Endothelial cell of umbilical vein (primary cell): ENCODE measurements at regions not wholly inside any gene's neighbourhood (a gene's known extent, or its start where the extent isn't known, plus 50 kb on each side); places are given as distances from the start of the nearest gene placed in this dataset.

Experiments
- BruUV-seq: library from RNA; stranded (reverse); fragments of 400-500 nt; replicated peaks from 2 replicates; lab custom pipeline; 2021; lab: Mats Ljungman, UMichigan
- CTCF ChIA-PET: fragments of 300-600, 350-600 bp; sonication (Branson Sonifier 250); formaldehyde crosslinking; loops from one replicate; lab custom pipeline; 2021; ENCODE audit warnings: antibody characterized with exemption, inconsistent platforms; lab: Charles Lee
- POLR2A ChIA-PET: fragments of 300-600, 350-600 bp; sonication (Branson Sonifier 250); formaldehyde crosslinking; loops from one replicate; lab custom pipeline; 2021; ENCODE audit warnings: antibody characterized with exemption, inconsistent platforms; lab: Charles Lee
- DNase-seq: peaks from one replicate; pipeline ENCODE4 v3.0.0-alpha.2; 2011; ENCODE audit warnings: low read depth, low spot score
- FAIRE-seq: peaks from 2 replicates; lab custom pipeline; 2011; peaks lifted over from hg19 to GRCh38; lab: Jason Lieb, UNC
- H2AFZ ChIP-seq: 2 replicates; pipeline ENCODE4 v1.6.0; 2012; ENCODE audit warnings: low read depth, low read length, control low read depth, inconsistent platforms
- H3K27ac ChIP-seq: 2 replicates; pipeline ENCODE4 v1.5.1; 2011; ENCODE audit warnings: low read depth, mild to moderate bottlenecking, control low read depth, low read length, moderate library complexity; ENCODE audit not compliant: insufficient read depth
- H3K27me3 ChIP-seq, 2 experiments: 2 replicates each; pipeline versions ENCODE4 v1.6.0 to v1.6.1; 2011; ENCODE audit warnings: low read length in 2 of 2, mixed read lengths in 1 of 2; ENCODE audit not compliant: control insufficient read depth in 2 of 2, insufficient read depth in 2 of 2
- H3K36me3 ChIP-seq, 2 experiments: 2 replicates in 1 of 2; 3 replicates in 1 of 2; pipeline ENCODE4 v1.5.1; 2011; ENCODE audit warnings: low read length in 2 of 2, mild to moderate bottlenecking in 1 of 2, moderate library complexity in 1 of 2; ENCODE audit not compliant: control insufficient read depth in 2 of 2, insufficient read depth in 2 of 2; ENCODE audit errors: extremely low read depth in 1 of 2
- H3K4me1 ChIP-seq: 3 replicates; pipeline ENCODE4 v1.5.1; 2011; ENCODE audit warnings: mild to moderate bottlenecking, low read length; ENCODE audit not compliant: control insufficient read depth, insufficient read depth; ENCODE audit errors: extremely low read depth
- H3K4me2 ChIP-seq: 2 replicates; pipeline ENCODE4 v1.6.1; 2011; ENCODE audit warnings: low read length, control low read depth, mixed read lengths; ENCODE audit not compliant: insufficient read depth
- H3K4me3 ChIP-seq, 3 experiments: fragments of 200-600 bp in 1 of 3; sonication (generic), shearing (Covaris generic) in 1 of 3; replicated peaks in 1 of 3; 2 replicates each; pipeline ENCODE4 v1.5.1; 2011 to 2016; ENCODE audit warnings: control low read depth in 3 of 3, low read length in 3 of 3, mild to moderate bottlenecking in 2 of 3, inconsistent platforms in 1 of 3, low read depth in 1 of 3, moderate library complexity in 1 of 3; ENCODE audit not compliant: insufficient read depth in 1 of 3
- H3K79me2 ChIP-seq: 2 replicates; pipeline ENCODE4 v1.6.0; 2012; ENCODE audit warnings: low read length, inconsistent platforms; ENCODE audit not compliant: control insufficient read depth, insufficient read depth
- H3K9ac ChIP-seq: replicated peaks from 2 replicates; pipeline ENCODE3; 2011; ENCODE audit warnings: low read length, control low read depth; ENCODE audit not compliant: insufficient read depth; ENCODE audit errors: extremely low read depth
- H3K9me1 ChIP-seq: replicated peaks from 3 replicates; pipeline ENCODE4 v1.6.0; 2011; ENCODE audit warnings: mild to moderate bottlenecking, low read length; ENCODE audit not compliant: control insufficient read depth, insufficient read depth; ENCODE audit errors: extremely low read depth
- H3K9me3 ChIP-seq: replicated peaks from 2 replicates; pipeline ENCODE4 v1.5.1; 2012; ENCODE audit warnings: low read length, inconsistent platforms; ENCODE audit not compliant: control insufficient read depth, insufficient read depth
- H4K20me1 ChIP-seq: replicated peaks from 2 replicates; pipeline ENCODE3; 2011; ENCODE audit warnings: mild to moderate bottlenecking, low read length; ENCODE audit not compliant: control insufficient read depth, insufficient read depth; ENCODE audit errors: extremely low read depth
- CTCF ChIP-seq, 2 donors: IDR thresholded peaks; 1 replicate in 1 of 2; 2 replicates in 1 of 2; pipeline ENCODE4 v1.5.1; 2011; ENCODE audit warnings: low read length in 2 of 2, mild to moderate bottlenecking in 2 of 2, moderate library complexity in 2 of 2, control low read depth in 1 of 2, inconsistent platforms in 1 of 2, low read depth in 1 of 2; ENCODE audit not compliant: insufficient read depth in 1 of 2; ENCODE audit errors: extremely low read depth in 1 of 2
- FOS ChIP-seq: IDR thresholded peaks from 2 replicates; pipeline ENCODE4 v1.6.1; 2011; ENCODE audit warnings: mild to moderate bottlenecking, low read length, moderate library complexity, borderline replicate concordance; ENCODE audit not compliant: insufficient read depth
- GATA2 ChIP-seq: IDR thresholded peaks from 2 replicates; pipeline ENCODE4 v1.7.0; 2011; ENCODE audit warnings: low read depth, mild to moderate bottlenecking, moderate library complexity, mixed read lengths, low read length; ENCODE audit not compliant: insufficient read length, insufficient read depth
- MAX ChIP-seq: IDR thresholded peaks from 2 replicates; pipeline ENCODE4 v1.6.1; 2011; ENCODE audit not compliant: insufficient read depth, insufficient read length
- MYC ChIP-seq: IDR thresholded peaks from one replicate; pipeline ENCODE4 v1.6.1; 2011; ENCODE audit warnings: mild to moderate bottlenecking, low read depth, low read length
- dilution Hi-C: fragments of 300-500 bp; cut with MboI; formaldehyde crosslinking; loops from one replicate; pipeline ENCODE4 v1.15.0; 2019; ENCODE audit warnings: low sequenced_read_pairs; ENCODE audit not compliant: extremely low pct_ligation_motif_present
- intact Hi-C: fragments of 100-400 bp; cut with micrococcal nuclease; formaldehyde crosslinking; loops from one replicate; pipeline ENCODE4 v1.10.0; 2022

- ChIA-PET POLR2A (no interaction called here), CTCF (interaction anchor here (1.0 to 1.4 kb wide), 6 partner anchors 10 to 333 kb away, joined by 3 to 8 read pairs (median 6); no protein-coding TSS in a partner anchor)
- H3K4me1 ChIP-seq: no peaks in the 10 kb centered on the region
- no peaks in the 10 kb centered on the region for H4K20me1 ChIP-seq
- H3K9me3 ChIP-seq: no peaks in the 10 kb centered on the region
- H2AFZ ChIP-seq: no peak overlapping the region
- FAIRE-seq: no peak
- no peaks in the 10 kb centered on the region for H3K9me1 ChIP-seq
- no TSS peak for BruUV-seq
- H3K36me3 ChIP-seq: no peaks in the 10 kb centered on the region
- TF ChIP-seq MYC (no peak), CTCF (IDR thresholded peaks at IDR 0.05; ENCODE audit: extremely low read depth in 1 of 2, insufficient read depth in 1 of 2, low read depth in 1 of 2, low read length in 2 of 2) (no peak), MAX (no peak), FOS (no peak), GATA2 (no peak)
- no peak for DNase-seq
- H3K27ac ChIP-seq: no peak overlapping the region
- no peak overlapping the region for H3K4me3 ChIP-seq
- no peak overlapping the region for H3K4me2 ChIP-seq
- dilution Hi-C loops (no loop called here), intact Hi-C loops (no loop called here)
- H3K27me3 ChIP-seq: no peaks in the 10 kb centered on the region
- no peak overlapping the region for H3K9ac ChIP-seq
- no peaks in the 10 kb centered on the region for H3K79me2 ChIP-seq
Measured at GRCh38 chr3:168544097-168544957, 448.6 kb upstream of the GOLIM4 start.
